Spinal cord (tissue), 9 donors: ENCODE measurements at regions not wholly inside any gene's neighbourhood (a gene's known extent, or its start where the extent isn't known, plus 50 kb on each side); places are given as distances from the start of the nearest gene placed in this dataset.
A peak's percentile ranks its signal among the peaks of the same experiment; 100 is the strongest.
"Not testable (repeated sequence)": the region's sequence is repeated elsewhere in the genome, so short reads cannot be mapped to it uniquely, and the experiment has no call there.

Experiments used
- DNase-seq, 6 donors: peaks; one replicate each; pipeline versions ENCODE4 v3.0.0 to v3.0.0-alpha.2; 2013 to 2015; ENCODE audit warnings: low spot score in 6 of 6, low read depth in 4 of 6
- H3K27ac ChIP-seq: one replicate; pipeline ENCODE4 v1.5.1; 2013; ENCODE audit warnings: low read depth, low read length, control low read depth
- H3K27me3 ChIP-seq: one replicate; pipeline ENCODE4 v1.6.1; 2013; ENCODE audit warnings: low read length; ENCODE audit not compliant: control insufficient read depth, insufficient read depth
- H3K36me3 ChIP-seq: one replicate; pipeline ENCODE4 v1.6.1; 2013; ENCODE audit warnings: low read length; ENCODE audit not compliant: control insufficient read depth, insufficient read depth
- H3K4me1 ChIP-seq: one replicate; pipeline ENCODE4 v1.6.1; 2013; ENCODE audit warnings: low read length; ENCODE audit not compliant: control insufficient read depth, insufficient read depth
- H3K4me3 ChIP-seq: one replicate; pipeline ENCODE4 v1.5.1; 2013; ENCODE audit warnings: low read depth, low read length, control low read depth
- H3K9me3 ChIP-seq: one replicate; pipeline ENCODE4 v1.6.1; 2013; ENCODE audit warnings: low read length; ENCODE audit not compliant: control insufficient read depth, insufficient read depth
- WGBS: methylation state at CpG from one replicate; pipeline ENCODE4 v1.1.5; 2013; ENCODE audit warnings: missing lambda C conversion rate; ENCODE audit not compliant: insufficient coverage; 5-methylcytosine and 5-hydroxymethylcytosine counted together
- donor health status: healthy.

DNA sequence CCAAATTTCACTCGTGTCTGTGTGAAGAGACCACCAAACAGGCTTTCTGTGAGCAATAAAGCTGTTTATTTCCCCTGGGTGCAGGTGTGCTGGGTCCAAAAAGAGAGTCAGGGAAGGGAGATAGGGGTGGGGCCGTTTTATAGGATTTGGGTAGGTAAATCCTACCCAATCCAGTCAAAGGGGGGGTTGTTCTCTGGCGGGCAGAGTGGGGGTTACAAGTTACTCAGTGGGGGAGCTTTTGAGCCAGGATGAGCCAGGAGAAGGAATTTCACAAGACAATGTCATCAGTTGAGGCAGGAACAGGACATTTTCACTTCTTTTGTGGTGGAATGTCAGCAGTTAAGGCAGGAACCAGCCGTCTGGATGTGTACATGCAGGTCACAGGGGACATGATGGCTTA, 487.2 kb upstream of the ADGRL4 start:
- H3K27ac ChIP-seq, DNase-seq, H3K36me3 ChIP-seq, H3K9me3 ChIP-seq, H3K4me3 ChIP-seq, H3K27me3 ChIP-seq, H3K4me1 ChIP-seq: not testable (repeated sequence)
- WGBS: 93% methylated on average over 2 of the region's 4 CpGs

DNA sequence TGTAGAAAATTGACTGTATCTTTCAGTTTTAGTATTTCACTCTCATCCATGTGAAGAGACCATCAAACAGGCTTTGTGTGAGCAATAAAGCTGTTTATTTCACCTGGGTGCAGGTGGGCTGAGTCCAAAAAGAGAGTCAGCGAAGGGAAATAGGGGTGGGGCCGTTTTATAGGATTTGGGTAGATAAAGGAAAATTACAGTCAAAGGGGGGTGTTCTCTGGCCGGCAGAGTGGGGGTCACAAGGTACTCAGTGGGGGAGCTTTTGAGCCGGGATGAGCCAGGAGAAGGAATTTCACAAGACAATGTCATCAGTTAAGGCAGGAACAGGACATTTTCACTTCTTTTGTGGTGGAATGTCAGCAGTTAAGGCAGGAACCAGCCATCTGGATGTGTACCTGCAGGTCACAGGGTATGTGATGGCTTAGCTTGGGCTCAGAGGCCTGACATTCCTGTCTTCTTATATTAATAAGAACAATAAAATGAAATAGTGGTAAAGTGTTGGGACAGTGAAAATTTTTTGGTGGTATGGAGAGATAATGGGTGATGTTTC, 482.1 kb upstream of the ADGRL4 start:
- not testable (repeated sequence) for H3K4me3 ChIP-seq, H3K9me3 ChIP-seq, H3K36me3 ChIP-seq, H3K27me3 ChIP-seq, H3K27ac ChIP-seq, H3K4me1 ChIP-seq, DNase-seq
- 69% methylated on average over 4 of the region's 4 CpGs for WGBS

DNA sequence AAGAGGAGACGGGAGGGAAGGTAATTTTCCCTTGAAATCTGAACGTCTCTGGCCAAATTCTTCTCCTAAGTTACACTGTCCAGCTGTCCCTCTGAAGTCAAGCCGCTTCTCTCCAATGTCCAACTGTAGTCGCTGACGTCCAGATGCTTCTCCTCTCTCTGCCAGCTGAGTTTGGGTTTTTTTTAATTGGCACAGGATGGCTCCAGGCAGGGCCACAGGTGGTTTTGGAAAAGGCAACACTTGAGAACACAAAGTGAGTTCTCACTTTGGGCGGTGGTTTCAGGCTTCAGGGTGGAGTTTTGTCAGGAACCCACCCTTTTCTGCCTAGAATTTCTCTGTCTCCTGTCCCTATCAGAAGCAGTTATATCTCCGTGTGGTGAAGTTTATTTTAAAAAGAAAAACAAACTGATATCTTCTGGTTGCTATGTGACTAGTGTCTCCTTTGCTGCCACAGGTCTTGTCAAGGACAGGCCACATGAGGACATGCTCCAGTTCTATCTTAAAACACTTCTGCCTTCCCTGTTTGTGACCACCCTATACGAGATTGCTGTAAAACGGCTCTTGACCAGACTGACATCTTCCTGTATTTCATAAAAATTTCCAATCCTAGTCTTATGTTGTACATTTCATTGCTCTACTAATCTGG, 472.3 kb upstream of the ADGRL4 start:
- Histone ChIP-seq H3K27ac (no peak overlapping the region), H3K27me3 (no peaks in the 10 kb centered on the region), H3K9me3 (no peaks in the 10 kb centered on the region), H3K4me1 (no peaks in the 10 kb centered on the region), H3K36me3 (no peaks in the 10 kb centered on the region), H3K4me3 (no peak overlapping the region)
- WGBS: 100% methylated on average over 6 of the region's 9 CpGs
- DNase-seq: no peak

DNA sequence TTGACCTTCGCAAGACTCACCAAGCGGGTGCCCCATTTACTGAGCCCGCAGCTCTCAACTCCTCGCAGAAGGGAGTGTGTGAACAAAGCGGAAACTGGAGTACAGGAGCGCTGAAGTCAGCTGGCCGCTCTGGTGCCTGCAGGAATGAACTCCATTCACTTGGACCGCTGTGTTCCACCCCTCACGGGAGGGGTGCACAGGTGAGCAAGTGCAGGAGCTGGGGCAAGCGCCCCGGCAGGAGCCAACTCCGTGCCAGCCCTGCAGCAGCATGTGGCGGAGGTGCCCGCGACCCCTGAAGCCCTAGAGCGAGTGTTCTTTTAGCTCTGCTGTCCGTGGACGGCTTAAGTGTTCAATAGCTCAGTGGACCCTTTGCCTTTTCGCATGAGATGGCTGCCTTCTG, 471.6 kb upstream of the ADGRL4 start:
- Histone ChIP-seq H3K4me1 (no peaks in the 10 kb centered on the region), H3K27me3 (no peaks in the 10 kb centered on the region), H3K9me3 (no peaks in the 10 kb centered on the region), H3K27ac (no peak overlapping the region), H3K4me3 (no peak overlapping the region), H3K36me3 (no peaks in the 10 kb centered on the region)
- DNase-seq: no peak
- WGBS: 96% methylated on average over 19 of the region's 19 CpGs

DNA sequence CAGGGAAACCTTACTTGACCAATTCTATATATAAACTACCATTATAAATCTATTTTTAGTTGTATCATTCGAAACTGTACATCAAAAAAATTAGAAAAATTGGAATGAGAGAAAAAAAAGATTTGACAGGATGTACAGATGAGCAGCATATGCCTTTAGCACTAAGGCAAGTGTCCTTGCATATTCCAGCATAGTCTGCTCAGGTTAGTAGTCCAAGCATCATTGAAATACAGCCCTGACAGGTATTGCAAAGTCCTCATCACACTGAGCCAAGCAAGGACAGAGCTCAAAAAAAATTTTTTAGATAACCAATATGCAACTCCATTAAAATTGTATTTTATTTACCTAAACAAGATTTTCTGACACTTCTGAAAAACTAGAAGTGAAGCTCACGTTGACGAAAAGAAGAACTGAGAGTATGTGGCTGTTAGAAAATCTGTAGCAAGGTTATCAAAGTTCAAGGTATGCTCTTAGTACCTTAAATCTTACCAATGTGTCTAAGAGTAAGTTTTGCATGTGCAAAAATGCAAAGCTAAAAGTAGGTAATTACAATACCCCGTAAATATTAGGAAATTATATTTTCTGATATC, 465.6 kb upstream of the ADGRL4 start:
- no peaks in the 10 kb centered on the region for H3K27me3 ChIP-seq
- no CpG with 5 or more reads among the region's 4 CpGs for WGBS
- H3K27ac ChIP-seq: no peak overlapping the region
- H3K9me3 ChIP-seq: no peaks in the 10 kb centered on the region
- H3K4me1 ChIP-seq: no peaks in the 10 kb centered on the region
- DNase-seq: no peak
- H3K4me3 ChIP-seq: no peak overlapping the region
- no peaks in the 10 kb centered on the region for H3K36me3 ChIP-seq

DNA sequence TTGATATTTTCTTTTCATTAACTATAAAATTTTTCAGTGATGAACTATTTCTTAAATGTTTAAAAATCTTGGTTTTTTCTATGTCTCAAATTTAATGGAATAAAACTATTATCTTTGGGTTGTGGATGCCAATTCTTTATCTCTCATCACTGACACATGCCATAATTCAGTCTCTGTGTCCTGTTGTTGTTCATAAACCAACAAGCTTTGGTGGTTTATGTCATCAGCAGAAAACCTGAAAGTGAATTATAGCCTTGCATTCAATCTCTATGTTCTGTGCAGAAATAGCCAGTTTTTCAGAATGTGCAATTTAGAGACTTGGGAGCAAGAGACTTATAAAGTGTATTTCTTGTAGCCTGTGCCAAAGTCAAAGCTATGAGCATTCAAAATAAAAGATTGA, 462.6 kb upstream of the ADGRL4 start:
- DNase-seq: peak in 1 of 6 donors; percentile 14
- Histone ChIP-seq H3K4me1 (no peaks in the 10 kb centered on the region), H3K4me3 (no peak overlapping the region), H3K27me3 (no peaks in the 10 kb centered on the region), H3K36me3 (no peaks in the 10 kb centered on the region), H3K27ac (no peak overlapping the region), H3K9me3 (no peaks in the 10 kb centered on the region)

DNA sequence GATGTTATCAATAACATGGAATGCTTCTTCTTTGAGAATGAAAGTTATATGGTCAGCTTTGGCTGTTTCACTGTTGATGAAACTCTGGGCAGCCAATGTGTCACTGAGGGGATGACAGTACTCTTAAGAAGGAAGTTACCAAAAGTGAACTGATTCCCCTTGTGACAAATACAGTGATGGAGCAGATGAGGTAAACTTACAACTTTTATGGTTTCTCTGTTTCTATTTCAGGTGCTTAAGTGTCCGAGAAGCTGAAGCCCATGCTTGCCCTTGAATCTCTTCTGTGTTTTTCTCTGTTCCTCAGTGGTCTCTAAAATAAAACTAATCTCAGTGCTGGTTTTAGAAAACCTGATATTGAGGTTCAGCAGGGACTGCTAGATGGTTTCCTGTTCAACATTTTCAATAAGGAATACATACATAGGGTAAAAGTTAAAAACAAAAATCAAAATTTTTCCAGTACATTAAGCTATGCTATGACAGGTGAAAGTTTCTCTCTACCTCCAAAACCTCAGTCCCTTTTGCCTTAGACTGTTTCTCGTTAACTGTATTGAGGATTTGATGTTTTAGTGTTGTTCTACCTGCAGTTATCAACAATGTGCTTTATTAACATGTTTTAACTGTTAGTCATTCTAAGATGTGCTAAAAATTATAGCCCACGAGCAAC, 454.4 kb upstream of the ADGRL4 start:
- no peaks in the 10 kb centered on the region for H3K9me3 ChIP-seq
- H3K27me3 ChIP-seq: no peaks in the 10 kb centered on the region
- H3K27ac ChIP-seq: no peak overlapping the region
- no CpG with 5 or more reads among the region's 3 CpGs for WGBS
- DNase-seq: no peak
- H3K4me1 ChIP-seq: no peaks in the 10 kb centered on the region
- H3K4me3 ChIP-seq: no peak overlapping the region
- H3K36me3 ChIP-seq: no peaks in the 10 kb centered on the region

DNA sequence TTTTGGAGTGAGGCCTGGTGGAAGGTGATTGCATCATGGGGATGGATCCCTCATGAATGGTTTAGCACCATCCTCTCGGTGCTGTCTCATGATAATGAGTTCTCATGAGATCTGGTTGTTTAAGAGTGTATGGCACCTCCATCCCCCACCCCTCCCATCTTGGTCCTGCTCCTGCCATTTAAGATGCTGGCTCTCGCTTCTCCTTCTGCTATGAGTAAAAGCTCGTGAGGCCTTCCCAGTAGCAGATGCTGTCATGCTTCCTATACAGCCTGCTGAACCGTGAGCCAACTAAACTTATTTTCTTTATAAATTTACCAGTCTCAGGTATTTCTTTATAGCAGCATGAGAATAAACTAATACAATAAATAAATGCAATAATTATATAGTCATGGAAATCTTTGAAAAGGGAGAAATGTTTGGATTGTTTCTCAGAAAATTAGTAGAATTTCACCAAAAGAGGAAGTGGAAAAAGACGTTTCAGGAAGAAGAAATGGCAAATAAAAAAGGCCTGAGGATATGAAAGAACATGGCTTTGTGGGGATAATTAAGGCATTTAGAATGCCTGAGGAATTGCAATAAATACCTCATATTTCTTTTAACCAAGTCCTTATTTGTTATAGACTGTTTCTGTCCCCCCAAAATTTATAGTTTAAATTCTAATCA, 451.2 kb upstream of the ADGRL4 start:
- WGBS: 85% methylated on average over 3 of the region's 5 CpGs
- no peak overlapping the region for H3K4me3 ChIP-seq
- no peaks in the 10 kb centered on the region for H3K36me3 ChIP-seq
- no peak overlapping the region for H3K27ac ChIP-seq
- H3K4me1 ChIP-seq: no peaks in the 10 kb centered on the region
- H3K27me3 ChIP-seq: no peaks in the 10 kb centered on the region
- no peak for DNase-seq
- no peaks in the 10 kb centered on the region for H3K9me3 ChIP-seq

DNA sequence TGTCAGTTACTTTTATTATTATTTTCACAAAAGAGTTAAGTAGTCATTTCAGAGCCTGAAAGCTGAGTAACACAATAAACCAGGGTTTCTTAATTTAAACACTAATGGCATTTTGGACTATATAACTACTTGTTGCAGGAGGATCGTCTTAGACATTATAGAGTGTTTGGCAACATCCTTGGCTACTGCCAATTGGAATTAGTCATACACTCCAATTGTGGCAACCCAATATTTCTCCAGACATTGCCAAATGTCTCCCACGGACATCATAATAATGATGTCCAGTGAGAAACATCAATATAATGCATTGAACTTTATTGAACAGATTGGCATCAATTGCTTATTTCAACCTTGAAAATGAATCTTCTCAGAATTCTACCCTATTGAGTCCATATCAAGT, 441.9 kb upstream of the ADGRL4 start:
- no peak overlapping the region for H3K27ac ChIP-seq
- H3K4me1 ChIP-seq: no peaks in the 10 kb centered on the region
- H3K27me3 ChIP-seq: no peaks in the 10 kb centered on the region
- H3K9me3 ChIP-seq: no peaks in the 10 kb centered on the region
- no peak for DNase-seq
- no peaks in the 10 kb centered on the region for H3K36me3 ChIP-seq
- WGBS: no CpG with 5 or more reads among the region's 2 CpGs
- H3K4me3 ChIP-seq: no peak overlapping the region
